PC-9 (cell line): ENCODE measurements at regions not wholly inside any gene's neighbourhood (a gene's known extent, or its start where the extent isn't known, plus 50 kb on each side); places are given as distances from the start of the nearest gene placed in this dataset.

Source experiments
- BruUV-seq: library from RNA; stranded (reverse); fragments of 400-500 nt; replicated peaks from 2 replicates; lab custom pipeline; 2021; lab: Mats Ljungman, UMichigan
- CTCF ChIA-PET: fragments of 300-600 bp; sonication (Branson Sonifier 250); formaldehyde crosslinking; loops from one replicate; lab custom pipeline; 2022; ENCODE audit warnings: antibody characterized with exemption; lab: Charles Lee
- POLR2A ChIA-PET: fragments of 300-600 bp; sonication (Branson Sonifier 250); formaldehyde crosslinking; loops from one replicate; lab custom pipeline; 2022; ENCODE audit warnings: antibody characterized with exemption; ENCODE audit not compliant: unreplicated experiment; lab: Charles Lee
- DNase-seq, 2 experiments: peaks; one replicate each; pipeline versions ENCODE4 v3.0.0 to v3.0.0-alpha.2; 2015 to 2022; ENCODE audit warnings: mixed read lengths in 1 of 2
- H2AFZ ChIP-seq: fragments of 200-600 bp; sonication (generic); 2 replicates; pipeline ENCODE4 v1.8.1; 2017; ENCODE audit warnings: antibody characterized with exemption
- H3F3A ChIP-seq: fragments of 200-600 bp; sonication (generic); 2 replicates; pipeline ENCODE4 v1.8.1; 2017; ENCODE audit warnings: antibody characterized with exemption, mild to moderate bottlenecking, low read depth; ENCODE audit not compliant: insufficient read depth
- H3K27ac ChIP-seq: fragments of 200-600 bp; sonication (generic); 2 replicates; pipeline ENCODE4 v1.6.1; 2016; ENCODE audit warnings: mixed run types
- H3K27me3 ChIP-seq: fragments of 200-600 bp; sonication (generic); 2 replicates; pipeline ENCODE4 v1.6.1; 2016; ENCODE audit warnings: low read depth, mixed run types; ENCODE audit not compliant: insufficient read depth
- H3K36me3 ChIP-seq: fragments of 200-600 bp; sonication (generic); 2 replicates; pipeline ENCODE4 v1.6.1; 2016; ENCODE audit warnings: low read depth, mixed run types
- H3K4me1 ChIP-seq: fragments of 200-600 bp; sonication (generic); replicated peaks from 2 replicates; pipeline ENCODE4 v1.6.1; 2016; ENCODE audit warnings: mixed run types; ENCODE audit not compliant: insufficient read depth
- H3K4me2 ChIP-seq: fragments of 200-600 bp; sonication (generic); 2 replicates; pipeline ENCODE4 v1.6.1; 2017; ENCODE audit warnings: mixed run types
- H3K4me3 ChIP-seq: fragments of 200-600 bp; sonication (generic); 2 replicates; pipeline ENCODE4 v1.6.1; 2016; ENCODE audit warnings: mixed run types
- H3K79me2 ChIP-seq: fragments of 200-600 bp; sonication (generic); 2 replicates; pipeline ENCODE4 v1.6.1; 2017; ENCODE audit warnings: low read depth, mixed run types
- H3K9me2 ChIP-seq: fragments of 200-600 bp; sonication (generic); 2 replicates; pipeline ENCODE4 v1.8.1; 2017; ENCODE audit warnings: mild to moderate bottlenecking; ENCODE audit not compliant: insufficient read depth
- H3K9me3 ChIP-seq: fragments of 200-600 bp; sonication (generic); 2 replicates; pipeline ENCODE4 v1.8.1; 2016; ENCODE audit warnings: low read depth; ENCODE audit not compliant: insufficient read depth
- H4K20me1 ChIP-seq: fragments of 200-600 bp; sonication (generic); 2 replicates; pipeline ENCODE4 v1.8.1; 2017; ENCODE audit not compliant: insufficient read depth
- EZH2 ChIP-seq: fragments of 200-600 bp; sonication (generic); IDR thresholded peaks from 2 replicates; pipeline ENCODE4 v1.8.0; 2017; ENCODE audit warnings: antibody characterized with exemption, low read depth
- intact Hi-C: fragments of 100-400 bp; cut with micrococcal nuclease; formaldehyde crosslinking; loops from one replicate; pipeline ENCODE4 v1.10.0; 2022; ENCODE audit not compliant: unreplicated experiment
- TF ChIP-seq, protein P1 (sequence below): fragments of 200-600 bp; sonication (generic); conservative IDR thresholded peaks from 2 replicates; pipeline ENCODE4 v1.6.1; 2017; ENCODE audit warnings: mixed run types, antibody characterized with exemption, mild to moderate bottlenecking, moderate library complexity

- no TSS peak for BruUV-seq
- H3K9me2 ChIP-seq, result no peaks in the 10 kb centered on the region
- ChIA-PET CTCF (no interaction called here), POLR2A (no interaction called here)
- H3K4me1 ChIP-seq, result no peaks in the 10 kb centered on the region
- DNase-seq, result peak; percentile 30 to 65
- no peak overlapping the region for H3K27ac ChIP-seq
- no peaks in the 10 kb centered on the region for H3K9me3 ChIP-seq
- no peaks in the 10 kb centered on the region for H4K20me1 ChIP-seq
- intact Hi-C loops, result no loop called here
- H3K4me2 ChIP-seq, result no peak overlapping the region
- no peaks in the 10 kb centered on the region for H3F3A ChIP-seq
- H3K27me3 ChIP-seq, result no peaks in the 10 kb centered on the region
- no peak overlapping the region for H3K4me3 ChIP-seq
- H3K79me2 ChIP-seq, result no peaks in the 10 kb centered on the region
- TF ChIP-seq, protein P1, sequence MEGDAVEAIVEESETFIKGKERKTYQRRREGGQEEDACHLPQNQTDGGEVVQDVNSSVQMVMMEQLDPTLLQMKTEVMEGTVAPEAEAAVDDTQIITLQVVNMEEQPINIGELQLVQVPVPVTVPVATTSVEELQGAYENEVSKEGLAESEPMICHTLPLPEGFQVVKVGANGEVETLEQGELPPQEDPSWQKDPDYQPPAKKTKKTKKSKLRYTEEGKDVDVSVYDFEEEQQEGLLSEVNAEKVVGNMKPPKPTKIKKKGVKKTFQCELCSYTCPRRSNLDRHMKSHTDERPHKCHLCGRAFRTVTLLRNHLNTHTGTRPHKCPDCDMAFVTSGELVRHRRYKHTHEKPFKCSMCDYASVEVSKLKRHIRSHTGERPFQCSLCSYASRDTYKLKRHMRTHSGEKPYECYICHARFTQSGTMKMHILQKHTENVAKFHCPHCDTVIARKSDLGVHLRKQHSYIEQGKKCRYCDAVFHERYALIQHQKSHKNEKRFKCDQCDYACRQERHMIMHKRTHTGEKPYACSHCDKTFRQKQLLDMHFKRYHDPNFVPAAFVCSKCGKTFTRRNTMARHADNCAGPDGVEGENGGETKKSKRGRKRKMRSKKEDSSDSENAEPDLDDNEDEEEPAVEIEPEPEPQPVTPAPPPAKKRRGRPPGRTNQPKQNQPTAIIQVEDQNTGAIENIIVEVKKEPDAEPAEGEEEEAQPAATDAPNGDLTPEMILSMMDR, result no peak
- no peak for TF ChIP-seq EZH2
- H3K36me3 ChIP-seq, result no peaks in the 10 kb centered on the region
- no peak overlapping the region for H2AFZ ChIP-seq
Observed at GRCh38 chrX:110600745-110601310, 194.8 kb downstream of the CHRDL1 start.

GRCh38 chrX:110614596-110614995 lies 181.0 kb downstream of the CHRDL1 start:
- Histone ChIP-seq H3K36me3 (no peaks in the 10 kb centered on the region), H3K27ac (no peak overlapping the region), H3K27me3 (no peaks in the 10 kb centered on the region), H3K9me2 (no peaks in the 10 kb centered on the region), H3F3A (no peaks in the 10 kb centered on the region), H3K9me3 (no peaks in the 10 kb centered on the region), H2AFZ (no peak overlapping the region), H3K4me3 (no peak overlapping the region), H4K20me1 (no peaks in the 10 kb centered on the region), H3K4me1 (no peaks in the 10 kb centered on the region), H3K4me2 (no peak overlapping the region), H3K79me2 (no peaks in the 10 kb centered on the region)
- POLR2A ChIA-PET, result no interaction called here
- TF ChIP-seq EZH2, result no peak
- TF ChIP-seq, protein P1, result no peak
- BruUV-seq, result no TSS peak
- DNase-seq, result no peak
- intact Hi-C loops, result no loop called here
- CTCF ChIA-PET, result no interaction called here
